Parathyroid adenoma (tissue), 2 donors: ENCODE measurements at regions not wholly inside any gene's neighbourhood (a gene's known extent, or its start where the extent isn't known, plus 50 kb on each side); places are given as distances from the start of the nearest gene placed in this dataset.

Source experiments
- H2AFZ ChIP-seq: fragments of 300-600 bp; sonication (generic); one replicate; pipeline ENCODE4 v1.7.0; 2017; ENCODE audit warnings: antibody characterized with exemption, mild to moderate bottlenecking
- H3K27ac ChIP-seq: fragments of 300-600 bp; sonication (generic); one replicate; pipeline ENCODE4 v1.7.0; 2017
- H3K27me3 ChIP-seq: fragments of 300-600 bp; sonication (generic); one replicate; pipeline ENCODE4 v1.7.0; 2017; ENCODE audit warnings: low read length; ENCODE audit not compliant: control insufficient read depth, insufficient read depth
- H3K36me3 ChIP-seq: fragments of 300-600 bp; sonication (generic); one replicate; pipeline ENCODE4 v1.7.0; 2017; ENCODE audit warnings: low read length; ENCODE audit not compliant: control insufficient read depth, insufficient read depth
- H3K4me1 ChIP-seq: fragments of 300-600 bp; sonication (generic); one replicate; pipeline ENCODE4 v1.7.0; 2017; ENCODE audit warnings: control low read depth
- H3K4me2 ChIP-seq: fragments of 300-600 bp; sonication (generic); one replicate; pipeline ENCODE4 v1.7.0; 2017; ENCODE audit warnings: low read length
- H3K4me3 ChIP-seq: fragments of 300-600 bp; sonication (generic); one replicate; pipeline ENCODE4 v1.7.0; 2017; ENCODE audit warnings: low read depth, low read length
- H3K79me2 ChIP-seq: fragments of 300-600 bp; sonication (generic); one replicate; pipeline ENCODE4 v1.7.0; 2017; ENCODE audit warnings: control low read depth
- H3K9ac ChIP-seq: fragments of 300-600 bp; sonication (generic); one replicate; pipeline ENCODE4 v1.7.0; 2017; ENCODE audit warnings: mild to moderate bottlenecking
- H3K9me3 ChIP-seq: fragments of 300-600 bp; sonication (generic); one replicate; pipeline ENCODE4 v1.7.0; 2017; ENCODE audit warnings: low read length; ENCODE audit not compliant: control insufficient read depth
- CTCF ChIP-seq: fragments of 300-600 bp; sonication (generic); IDR thresholded peaks from one replicate; pipeline ENCODE4 v1.7.0; 2017; ENCODE audit warnings: antibody characterized with exemption, mild to moderate bottlenecking
- donor health status: primary hyperparathyroidism.

GRCh38 chr21:24729568-24729967 lies 877.7 kb downstream of the MRPL39 start:
- Histone ChIP-seq H3K9ac (no peak overlapping the region), H3K36me3 (no peaks in the 10 kb centered on the region), H3K27ac (no peak overlapping the region), H3K4me1 (no peaks in the 10 kb centered on the region), H3K4me2 (no peak overlapping the region), H3K9me3 (no peaks in the 10 kb centered on the region), H3K27me3 (no peaks in the 10 kb centered on the region), H2AFZ (no peak overlapping the region), H3K79me2 (no peaks in the 10 kb centered on the region), H3K4me3 (no peak overlapping the region)
- no peak for TF ChIP-seq CTCF

GRCh38 chr21:24727803-24728440 lies 879.4 kb downstream of the MRPL39 start:
- H3K9me3 ChIP-seq: no peaks in the 10 kb centered on the region
- H3K4me2 ChIP-seq: no peak overlapping the region
- H3K9ac ChIP-seq: no peak overlapping the region
- TF ChIP-seq CTCF: no peak
- H3K36me3 ChIP-seq: no peaks in the 10 kb centered on the region
- H2AFZ ChIP-seq: no peak overlapping the region
- no peak overlapping the region for H3K27ac ChIP-seq
- H3K79me2 ChIP-seq: no peaks in the 10 kb centered on the region
- no peaks in the 10 kb centered on the region for H3K4me1 ChIP-seq
- no peak overlapping the region for H3K4me3 ChIP-seq
- H3K27me3 ChIP-seq: no peaks in the 10 kb centered on the region

- Histone ChIP-seq H3K9me3 (no peaks in the 10 kb centered on the region), H3K4me2 (no peak overlapping the region), H3K9ac (no peak overlapping the region), H3K79me2 (no peaks in the 10 kb centered on the region), H3K4me1 (no peaks in the 10 kb centered on the region), H3K4me3 (no peak overlapping the region), H3K27ac (no peak overlapping the region), H2AFZ (no peak overlapping the region), H3K27me3 (no peaks in the 10 kb centered on the region), H3K36me3 (no peaks in the 10 kb centered on the region)
- no peak for TF ChIP-seq CTCF
Observed at GRCh38 chr21:24716281-24716918, 890.9 kb downstream of the MRPL39 start.

- no peaks in the 10 kb centered on the region for H3K36me3 ChIP-seq
- no peaks in the 10 kb centered on the region for H3K9me3 ChIP-seq
- no peak overlapping the region for H3K27ac ChIP-seq
- H3K4me3 ChIP-seq: no peak overlapping the region
- no peaks in the 10 kb centered on the region for H3K27me3 ChIP-seq
- H3K4me2 ChIP-seq: no peak overlapping the region
- H2AFZ ChIP-seq: no peak overlapping the region
- TF ChIP-seq CTCF: no peak
- H3K79me2 ChIP-seq: no peaks in the 10 kb centered on the region
- no peak overlapping the region for H3K9ac ChIP-seq
- H3K4me1 ChIP-seq: no peaks in the 10 kb centered on the region
Observed at GRCh38 chr21:24714646-24715200, 892.6 kb downstream of the MRPL39 start.

- no peak overlapping the region for H2AFZ ChIP-seq
- no peak overlapping the region for H3K9ac ChIP-seq
- no peak overlapping the region for H3K4me2 ChIP-seq
- no peaks in the 10 kb centered on the region for H3K27me3 ChIP-seq
- no peaks in the 10 kb centered on the region for H3K9me3 ChIP-seq
- H3K79me2 ChIP-seq: no peaks in the 10 kb centered on the region
- no peak overlapping the region for H3K4me3 ChIP-seq
- no peak for TF ChIP-seq CTCF
- no peak overlapping the region for H3K27ac ChIP-seq
- H3K36me3 ChIP-seq: no peaks in the 10 kb centered on the region
- H3K4me1 ChIP-seq: no peaks in the 10 kb centered on the region
Observed at GRCh38 chr21:24705201-24705600, 902.1 kb downstream of the MRPL39 start.
